HG03442 (cell line): ENCODE measurements at regions not wholly inside any gene's neighbourhood (a gene's known extent, or its start where the extent isn't known, plus 50 kb on each side); places are given as distances from the start of the nearest gene placed in this dataset.

ENCODE experiments used
- ATAC-seq: cut with Tn5 transposase; IDR thresholded peaks from one replicate; pipeline ENCODE4 v1.9.1; 2021; ENCODE audit warnings: mild to moderate bottlenecking, moderate library complexity; ENCODE audit not compliant: unreplicated experiment

DNA sequence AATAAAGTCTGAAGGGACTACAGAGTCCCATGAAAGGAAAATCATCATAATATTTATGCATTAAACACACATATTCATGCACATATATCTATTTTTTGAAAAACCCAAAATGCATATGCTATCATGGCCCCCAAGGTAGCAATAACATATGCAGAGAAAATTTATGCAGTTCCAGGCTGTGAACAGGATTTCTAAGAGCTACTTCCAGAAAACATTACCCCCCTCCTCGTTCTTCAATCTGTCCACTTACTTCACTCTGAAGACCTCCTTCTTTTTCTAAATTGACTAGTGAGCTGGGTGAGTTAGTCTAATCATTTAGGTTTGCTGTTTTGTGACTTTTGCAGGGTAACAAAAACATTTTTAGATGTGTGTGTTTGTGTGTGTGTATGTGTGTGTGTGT is 376.4 kb upstream of the ZEB2 start:
- ATAC-seq = no peak

DNA sequence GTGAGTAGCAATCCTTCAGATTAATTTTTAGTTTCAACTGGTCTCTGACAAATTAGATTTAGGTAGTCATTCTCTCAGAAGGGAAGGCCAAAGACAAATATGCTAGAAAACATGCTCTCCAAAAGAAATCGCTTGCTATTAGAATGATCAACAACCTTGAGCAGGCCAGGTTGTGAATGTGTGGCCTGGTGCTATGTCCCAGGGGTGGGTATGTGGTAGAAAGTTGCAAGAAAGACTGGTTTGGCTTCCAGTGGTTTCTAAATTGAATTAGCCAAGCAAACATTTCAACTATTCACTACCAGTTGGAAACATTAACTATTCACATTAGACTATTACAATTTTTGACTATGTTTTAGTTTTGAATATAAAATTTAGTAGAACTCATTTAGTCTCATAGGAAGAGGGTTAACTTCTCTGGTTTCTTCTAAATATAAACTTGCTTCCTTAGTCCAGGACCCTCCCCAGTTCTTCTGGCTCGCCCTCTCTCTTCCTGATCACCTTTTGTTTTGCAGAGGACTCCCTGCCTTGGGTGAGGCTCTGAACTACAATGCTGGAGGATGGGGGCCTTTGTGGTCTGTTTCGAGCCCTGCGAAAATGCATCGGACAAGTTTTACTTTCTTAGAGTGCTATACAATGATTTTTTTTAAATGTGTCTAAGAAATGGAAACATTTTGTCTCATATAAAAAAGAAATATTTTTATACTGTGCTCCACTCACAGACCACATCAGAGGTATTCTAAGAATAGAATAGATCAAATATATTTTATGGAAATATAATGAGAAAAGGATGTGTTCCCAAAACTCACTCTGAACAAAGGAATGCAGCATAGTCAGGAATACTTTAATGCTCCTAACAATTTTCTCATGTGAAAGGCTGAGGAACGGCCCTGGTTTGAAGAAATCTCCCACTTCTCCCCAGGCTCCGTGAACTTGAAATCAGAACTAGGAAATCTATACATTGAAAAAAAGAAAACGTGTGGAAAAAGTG is 375.0 kb upstream of the ZEB2 start:
- no peak for ATAC-seq

DNA sequence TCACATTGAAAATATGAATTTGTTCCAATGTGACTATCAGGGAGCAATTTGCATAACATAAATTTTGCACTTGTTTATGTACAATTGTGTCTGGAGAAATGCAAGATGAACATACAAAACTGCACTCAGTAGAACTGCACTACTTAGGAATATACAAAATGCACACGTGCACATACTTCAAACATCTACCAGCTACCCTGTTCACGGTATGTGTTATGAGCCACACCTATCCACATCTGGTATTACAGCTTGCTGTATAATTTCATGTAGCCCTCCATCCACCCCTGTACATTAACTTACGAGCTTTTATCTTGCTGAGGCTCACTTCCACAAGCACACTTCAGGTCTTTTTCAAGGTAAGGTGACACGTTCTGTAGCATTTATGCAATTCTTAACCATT is 373.5 kb upstream of the ZEB2 start:
- no peak for ATAC-seq

GRCh38 chr2:144890828-144891227 is 370.9 kb upstream of the ZEB2 start:
- no peak for ATAC-seq

GRCh38 chr2:144889348-144889747 is 369.4 kb upstream of the ZEB2 start:
- no peak for ATAC-seq

- no peak for ATAC-seq
Measured at GRCh38 chr2:144886862-144887261, 366.9 kb upstream of the ZEB2 start.

DNA sequence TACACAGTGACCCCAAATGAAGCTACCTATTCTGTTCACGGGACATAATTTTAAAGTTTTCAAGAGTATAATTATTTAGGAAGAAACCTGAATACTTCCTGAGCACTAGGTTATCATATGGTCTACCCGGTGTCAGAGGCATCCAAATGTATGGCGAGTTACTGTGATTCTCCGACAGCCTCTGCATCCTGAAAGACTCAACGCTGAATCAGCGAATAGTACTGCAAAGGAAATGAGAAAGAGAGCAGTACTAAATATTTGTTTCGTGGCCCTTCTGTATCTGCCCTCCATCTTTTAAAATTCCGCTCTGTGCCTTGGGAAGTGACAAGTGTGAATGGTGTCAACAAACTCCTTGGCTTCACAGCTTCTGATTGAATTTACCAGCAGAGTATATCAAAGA is 358.0 kb upstream of the ZEB2 start:
- no peak for ATAC-seq

GRCh38 chr2:144876013-144876412 is 356.1 kb upstream of the ZEB2 start:
- ATAC-seq = no peak

- ATAC-seq = no peak
Measured at GRCh38 chr2:144875290-144875969, 355.5 kb upstream of the ZEB2 start.

GRCh38 chr2:144865670-144866069 is 345.8 kb upstream of the ZEB2 start:
- ATAC-seq = no peak

DNA sequence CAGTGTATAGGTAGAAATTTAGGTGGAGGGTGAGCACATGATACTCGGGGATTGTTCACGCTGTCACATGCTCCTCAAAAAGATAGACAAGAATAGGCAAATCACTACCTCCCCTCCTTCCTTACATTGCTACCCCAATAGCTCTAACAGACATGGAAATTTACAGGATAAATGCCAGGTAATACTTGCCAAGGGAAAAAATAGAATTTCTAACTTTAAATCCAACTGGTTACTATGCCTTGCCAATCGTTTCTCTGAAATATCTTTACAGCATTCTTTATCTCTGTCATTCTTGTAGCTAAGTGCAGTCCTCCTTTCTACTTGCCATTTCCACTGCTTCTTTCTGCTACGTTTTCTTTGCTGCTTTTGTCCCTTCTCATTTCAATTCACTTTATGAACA is 339.8 kb upstream of the ZEB2 start:
- no peak for ATAC-seq

DNA sequence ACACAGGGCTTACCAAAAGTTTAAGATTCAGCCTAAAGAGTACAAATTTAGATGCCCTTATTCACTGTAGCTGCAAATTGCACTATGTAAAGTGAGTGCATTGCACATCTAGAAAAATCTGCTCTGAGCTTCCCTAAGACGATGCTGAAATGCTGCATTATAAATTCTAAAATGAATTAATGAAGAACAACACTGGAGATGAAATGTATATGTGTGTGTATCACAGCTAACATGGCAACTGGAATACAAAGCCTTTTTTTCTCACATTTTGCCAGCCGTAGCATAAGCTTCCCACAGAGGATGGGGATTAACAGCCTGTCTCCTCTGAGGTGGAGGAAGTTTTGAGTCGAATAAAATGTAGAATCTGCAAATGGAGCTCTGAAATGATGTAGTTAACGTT is 338.3 kb upstream of the ZEB2 start:
- ATAC-seq = no peak

- ATAC-seq = no peak
Measured at GRCh38 chr2:144854596-144854995, 334.7 kb upstream of the ZEB2 start.

GRCh38 chr2:144849612-144850011 is 329.7 kb upstream of the ZEB2 start:
- ATAC-seq = no peak

DNA sequence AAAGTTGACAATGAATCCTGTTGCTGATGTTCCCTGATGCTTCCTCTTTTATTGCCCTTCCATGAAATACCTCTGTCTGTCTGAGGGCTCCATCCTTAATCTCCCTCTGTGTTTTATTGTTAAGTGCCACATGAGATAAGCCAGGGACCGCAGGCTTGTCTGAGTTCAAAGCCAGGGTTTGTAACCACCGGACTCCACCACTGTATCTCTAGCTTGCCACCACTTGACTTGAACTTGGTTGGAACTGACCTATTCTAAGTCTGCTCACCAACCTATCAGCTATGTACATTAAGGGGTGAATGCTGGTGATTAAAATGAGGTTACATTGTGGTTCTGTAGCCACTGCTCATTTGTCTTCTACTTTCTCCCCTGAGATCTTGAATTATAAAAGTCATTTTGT is 328.5 kb upstream of the ZEB2 start:
- ATAC-seq = no peak

DNA sequence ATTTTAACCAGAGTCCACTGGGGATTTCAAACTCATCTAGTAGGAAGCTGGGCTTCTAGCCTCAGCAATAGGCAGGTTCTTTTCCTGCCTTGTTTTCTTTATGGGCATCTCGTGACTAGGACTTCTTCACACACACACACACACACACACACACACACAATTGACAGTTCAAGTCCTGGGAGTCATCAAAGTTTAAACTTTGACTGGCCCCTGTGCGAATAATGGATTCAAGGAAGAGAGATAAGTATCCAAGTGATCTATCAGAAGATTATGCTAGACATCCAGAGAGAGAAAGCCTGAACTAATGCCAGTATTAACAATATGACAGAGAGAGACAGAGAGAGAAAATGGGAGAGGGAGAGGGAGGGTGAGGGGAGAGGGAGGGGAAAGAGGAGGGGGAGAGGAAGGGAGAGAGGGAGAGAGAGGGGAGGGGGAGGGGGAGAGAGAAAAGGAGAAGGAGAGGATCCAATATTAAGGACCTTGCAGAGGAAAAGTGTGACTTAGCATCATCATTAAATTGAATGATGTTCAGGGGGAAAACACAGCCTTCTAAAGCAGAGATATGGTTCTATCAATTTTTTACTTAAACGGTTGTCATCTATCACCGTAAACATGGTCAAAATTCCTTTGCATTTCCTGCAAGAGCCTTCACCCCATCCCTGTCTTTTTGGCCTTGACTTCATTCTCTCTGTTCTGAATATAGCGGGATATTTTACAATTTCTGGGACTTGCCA is 327.6 kb upstream of the ZEB2 start:
- ATAC-seq = no peak

DNA sequence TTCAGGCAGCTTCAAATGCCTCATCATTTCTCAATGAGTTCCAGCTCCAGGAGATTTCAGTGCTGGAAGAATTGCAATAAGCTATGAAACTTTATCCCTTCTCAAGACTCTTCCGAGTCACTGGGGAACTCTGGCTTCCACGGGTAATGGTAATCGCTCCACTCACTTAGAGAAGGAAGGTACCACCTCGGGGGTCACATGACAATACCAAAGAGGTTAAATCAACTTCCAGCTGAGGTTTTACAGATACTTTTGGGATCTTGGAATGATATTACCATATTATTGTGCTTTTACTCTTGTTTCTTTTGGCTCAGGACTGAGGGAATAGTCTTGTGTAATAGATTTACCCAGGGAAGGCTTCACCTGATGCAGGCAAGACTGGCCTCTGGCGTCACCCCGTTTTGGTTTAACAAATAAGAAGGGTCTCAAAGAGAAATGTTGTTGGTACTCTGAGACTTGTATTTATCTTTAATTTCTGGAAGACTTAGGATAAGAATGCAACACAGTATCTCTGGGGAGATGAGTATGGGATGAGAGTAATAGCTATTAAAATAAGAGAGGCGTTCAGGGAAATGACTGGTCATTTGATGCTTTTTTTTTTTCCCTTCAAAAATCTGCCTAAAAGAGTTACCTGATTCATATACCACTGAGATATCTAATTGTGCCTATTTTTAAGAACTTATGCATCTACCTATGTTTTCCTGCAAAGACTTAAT is 316.9 kb upstream of the ZEB2 start:
- ATAC-seq = no peak

- ATAC-seq = no peak
Measured at GRCh38 chr2:144835634-144836350, 315.9 kb upstream of the ZEB2 start.

GRCh38 chr2:144834998-144835633 is 315.2 kb upstream of the ZEB2 start:
- no peak for ATAC-seq

DNA sequence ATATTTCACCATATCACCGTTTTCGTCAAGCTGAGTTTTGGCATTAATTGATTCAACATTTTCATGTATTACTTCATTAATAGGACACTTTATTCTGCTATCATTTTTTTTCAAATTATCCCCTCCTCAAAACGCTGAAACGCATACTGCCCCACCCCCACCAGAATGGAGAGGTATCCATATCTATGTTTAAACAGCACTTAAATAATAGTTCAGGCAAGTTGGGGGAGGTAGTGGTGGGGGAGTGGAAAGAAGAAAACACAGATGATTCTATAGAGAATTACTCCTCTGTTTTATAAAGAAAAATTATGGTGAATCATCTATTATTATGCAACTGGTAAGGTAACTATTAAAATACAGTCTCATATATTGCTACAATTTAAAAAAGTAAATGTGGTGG is 314.4 kb upstream of the ZEB2 start:
- no peak for ATAC-seq
